PC-3 (cell line): ENCODE measurements at regions not wholly inside any gene's neighbourhood (a gene's known extent, or its start where the extent isn't known, plus 50 kb on each side); places are given as distances from the start of the nearest gene placed in this dataset.

Source experiments
- ATAC-seq: fragments of 200-7000 bp; cut with Tn5 transposase; 2 replicates; pipeline ENCODE4 v1.9.1; 2020; ENCODE audit warnings: mild to moderate bottlenecking, moderate library complexity
- BruUV-seq: library from RNA; stranded (reverse); fragments of 400-500 nt; replicated peaks from 2 replicates; lab custom pipeline; 2021; lab: Mats Ljungman, UMichigan
- CTCF ChIA-PET: fragments of 300-600 bp; sonication (Branson Sonifier 250); formaldehyde crosslinking; loops from one replicate; lab custom pipeline; 2022; ENCODE audit warnings: antibody characterized with exemption; lab: Charles Lee
- POLR2A ChIA-PET: fragments of 300-600 bp; sonication (Branson Sonifier 250); formaldehyde crosslinking; loops from one replicate; lab custom pipeline; 2022; ENCODE audit warnings: antibody characterized with exemption; ENCODE audit not compliant: unreplicated experiment; lab: Charles Lee
- DNase-seq: peaks from one replicate; pipeline ENCODE4 v3.0.0-alpha.2; 2015
- H2AFZ ChIP-seq: fragments of 300-600 bp; sonication (generic); 2 replicates; pipeline ENCODE4 v1.6.0; 2016; ENCODE audit warnings: antibody characterized with exemption, low read length
- H3F3A ChIP-seq: fragments of 300-600 bp; sonication (generic); one replicate; pipeline ENCODE4 v1.6.0; 2017; ENCODE audit warnings: antibody characterized with exemption, low read length, control low read depth, mild to moderate bottlenecking; ENCODE audit not compliant: unreplicated experiment
- H3K27ac ChIP-seq: fragments of 300-600 bp; sonication (generic); 2 replicates; pipeline ENCODE4 v1.5.1; 2016; ENCODE audit warnings: mild to moderate bottlenecking, low read length
- H3K27me3 ChIP-seq: fragments of 300-600 bp; sonication (generic); 2 replicates; pipeline ENCODE4 v1.6.1; 2016; ENCODE audit warnings: low read length, mixed read lengths
- H3K36me3 ChIP-seq: fragments of 300-600 bp; sonication (generic); 2 replicates; pipeline ENCODE4 v1.6.1; 2016; ENCODE audit warnings: low read depth, mixed run types, low read length, mixed read lengths
- H3K4me1 ChIP-seq: fragments of 300-600 bp; sonication (generic); 2 replicates; pipeline ENCODE4 v1.5.1; 2016; ENCODE audit warnings: low read length; ENCODE audit not compliant: insufficient read depth
- H3K4me2 ChIP-seq: fragments of 300-600 bp; sonication (generic); 2 replicates; pipeline ENCODE4 v1.6.0; 2016; ENCODE audit warnings: low read length
- H3K4me3 ChIP-seq: fragments of 300-600 bp; sonication (generic); 2 replicates; pipeline ENCODE4 v1.5.1; 2016; ENCODE audit warnings: mild to moderate bottlenecking, low read length, mixed read lengths
- H3K79me2 ChIP-seq: fragments of 300-600 bp; sonication (generic); 2 replicates; pipeline ENCODE4 v1.6.1; 2017; ENCODE audit warnings: low read length, mixed read lengths
- H3K9ac ChIP-seq: fragments of 300-600 bp; sonication (generic); 2 replicates; pipeline ENCODE4 v1.6.0; 2016; ENCODE audit warnings: mild to moderate bottlenecking, low read length
- H3K9me2 ChIP-seq: fragments of 300-600 bp; sonication (generic); replicated peaks from 2 replicates; pipeline ENCODE4 v1.6.1; 2016; ENCODE audit warnings: mixed run types, low read length, mixed read lengths
- H3K9me3 ChIP-seq: fragments of 300-600 bp; sonication (generic); 2 replicates; pipeline ENCODE4 v1.6.1; 2016; ENCODE audit warnings: low read length, mixed read lengths
- H4K20me1 ChIP-seq: fragments of 300-600 bp; sonication (generic); 2 replicates; pipeline ENCODE4 v1.6.1; 2016; ENCODE audit warnings: low read length, mixed read lengths
- CTCF ChIP-seq: fragments of 300-600 bp; sonication (generic); conservative IDR thresholded peaks from 2 replicates; pipeline ENCODE4 v1.5.1; 2017; ENCODE audit warnings: antibody characterized with exemption, low read depth, mild to moderate bottlenecking, low read length
- EZH2 ChIP-seq: fragments of 300-600 bp; sonication (generic); IDR thresholded peaks from one replicate; pipeline ENCODE4 v1.6.1; 2017; ENCODE audit warnings: antibody characterized with exemption, mild to moderate bottlenecking, low read length; ENCODE audit not compliant: unreplicated experiment
- EZH2phosphoT487 ChIP-seq: fragments of 300-600 bp; sonication (generic); IDR thresholded peaks from 2 replicates; pipeline ENCODE4 v1.6.1; 2018; ENCODE audit warnings: mild to moderate bottlenecking, antibody characterized with exemption, low read length, borderline replicate concordance
- intact Hi-C: fragments of 100-400 bp; cut with micrococcal nuclease; formaldehyde crosslinking; loops from 2 replicates; pipeline ENCODE4 v1.9.0; 2023

- no peaks in the 10 kb centered on the region for H3K79me2 ChIP-seq
- ChIA-PET CTCF (interaction anchor here (0.9 kb wide), 1 partner anchor 46 kb away, joined by 3 read pairs; no protein-coding TSS in a partner anchor), POLR2A (interaction anchor here (0.6 kb wide), 2 partner anchors 23 to 41 kb away, joined by 3 to 4 read pairs; no protein-coding TSS in a partner anchor)
- H3K36me3 ChIP-seq, result no peaks in the 10 kb centered on the region
- H3K4me1 ChIP-seq, result peaks cover 23% of the 10 kb centered on the region
- DNase-seq (no peak), ATAC-seq (peak; percentile 19; the same call in 1 of the 2 replicates)
- no peak overlapping the region for H3K4me3 ChIP-seq
- no peak overlapping the region for H3K9ac ChIP-seq
- H3K4me2 ChIP-seq, result no peak overlapping the region
- H3K27me3 ChIP-seq, result no peaks in the 10 kb centered on the region
- no peaks in the 10 kb centered on the region for H3F3A ChIP-seq
- no TSS peak for BruUV-seq
- H3K27ac ChIP-seq, result no peak overlapping the region
- H3K9me3 ChIP-seq, result no peaks in the 10 kb centered on the region
- intact Hi-C loops, result no loop called here
- no peaks in the 10 kb centered on the region for H3K9me2 ChIP-seq
- TF ChIP-seq EZH2 (no peak), EZH2phosphoT487 (no peak), CTCF (no peak)
- no peaks in the 10 kb centered on the region for H4K20me1 ChIP-seq
- no peak overlapping the region for H2AFZ ChIP-seq
Observed at GRCh38 chr3:170765419-170766078, 104.4 kb downstream of the RPL22L1 start.

GRCh38 chr3:170764017-170764416, 106.0 kb downstream of the RPL22L1 start:
- CTCF ChIA-PET, result no interaction called here
- Histone ChIP-seq H3K4me2 (no peak overlapping the region), H3K9me3 (no peaks in the 10 kb centered on the region), H3F3A (no peaks in the 10 kb centered on the region), H3K4me3 (no peak overlapping the region), H3K4me1 (peaks cover 38% of the 10 kb centered on the region), H3K36me3 (no peaks in the 10 kb centered on the region), H3K9me2 (no peaks in the 10 kb centered on the region), H3K9ac (no peak overlapping the region), H3K79me2 (no peaks in the 10 kb centered on the region), H2AFZ (no peak overlapping the region), H3K27ac (no peak overlapping the region), H3K27me3 (no peaks in the 10 kb centered on the region), H4K20me1 (no peaks in the 10 kb centered on the region)
- DNase-seq (no peak), ATAC-seq (no peak)
- POLR2A ChIA-PET, result no interaction called here
- intact Hi-C loops, result no loop called here
- no TSS peak for BruUV-seq
- no peak for TF ChIP-seq EZH2
- TF ChIP-seq EZH2phosphoT487, result no peak
- no peak for TF ChIP-seq CTCF

- no peaks in the 10 kb centered on the region for H3K9me2 ChIP-seq
- no peaks in the 10 kb centered on the region for H3K9me3 ChIP-seq
- POLR2A ChIA-PET, result no interaction called here
- no peaks in the 10 kb centered on the region for H3K79me2 ChIP-seq
- BruUV-seq, result no TSS peak
- H2AFZ ChIP-seq, result no peak overlapping the region
- H3K4me2 ChIP-seq, result no peak overlapping the region
- no peaks in the 10 kb centered on the region for H3K36me3 ChIP-seq
- H3K4me3 ChIP-seq, result no peak overlapping the region
- peaks cover 38% of the 10 kb centered on the region for H3K4me1 ChIP-seq
- H3K9ac ChIP-seq, result no peak overlapping the region
- H3K27ac ChIP-seq, result no peak overlapping the region
- TF ChIP-seq EZH2 (no peak), CTCF (no peak), EZH2phosphoT487 (no peak)
- H3K27me3 ChIP-seq, result no peaks in the 10 kb centered on the region
- CTCF ChIA-PET, result no interaction called here
- DNase-seq, result no peak
- H4K20me1 ChIP-seq, result no peaks in the 10 kb centered on the region
- ATAC-seq, result no peak
- H3F3A ChIP-seq, result no peaks in the 10 kb centered on the region
- intact Hi-C loops, result no loop called here
Observed at GRCh38 chr3:170762064-170762463, 107.9 kb downstream of the RPL22L1 start.
